ENCODE measurements at regions not wholly inside any gene's neighbourhood (a gene's known extent, or its start where the extent isn't known, plus 50 kb on each side); places are given as distances from the start of the nearest gene placed in this dataset.
"Not testable (repeated sequence)": the region's sequence is repeated elsewhere in the genome, so short reads cannot be mapped to it uniquely, and the experiment has no call there.

GRCh38 chr18:72958195-72958594 lies 90.4 kb upstream of the NETO1 start:
- not testable (repeated sequence) for TF ChIP-seq CTCF (IDR thresholded peaks at IDR 0.05); ZFX (IDR thresholded peaks at IDR 0.05; ENCODE audit: borderline replicate concordance)

Measured in 22Rv1 (cell line).